OCI-LY7 (cell line): ENCODE measurements at regions not wholly inside any gene's neighbourhood (a gene's known extent, or its start where the extent isn't known, plus 50 kb on each side); places are given as distances from the start of the nearest gene placed in this dataset.

Source experiments
- EZH2phosphoT487 ChIP-seq: fragments of 200-600 bp; sonication (generic); IDR thresholded peaks from 2 replicates; pipeline ENCODE4 v1.6.1; 2018; ENCODE audit warnings: low read depth, borderline replicate concordance, mild to moderate bottlenecking, mixed run types, antibody characterized with exemption, low read length, moderate library complexity, mixed read lengths
- TF ChIP-seq, protein P1 (sequence below): fragments of 200-600 bp; sonication (generic); conservative IDR thresholded peaks from 2 replicates; pipeline ENCODE4 v1.5.1; 2014; ENCODE audit warnings: mild to moderate bottlenecking, antibody characterized with exemption, low read length, moderate library complexity, mixed read lengths

DNA sequence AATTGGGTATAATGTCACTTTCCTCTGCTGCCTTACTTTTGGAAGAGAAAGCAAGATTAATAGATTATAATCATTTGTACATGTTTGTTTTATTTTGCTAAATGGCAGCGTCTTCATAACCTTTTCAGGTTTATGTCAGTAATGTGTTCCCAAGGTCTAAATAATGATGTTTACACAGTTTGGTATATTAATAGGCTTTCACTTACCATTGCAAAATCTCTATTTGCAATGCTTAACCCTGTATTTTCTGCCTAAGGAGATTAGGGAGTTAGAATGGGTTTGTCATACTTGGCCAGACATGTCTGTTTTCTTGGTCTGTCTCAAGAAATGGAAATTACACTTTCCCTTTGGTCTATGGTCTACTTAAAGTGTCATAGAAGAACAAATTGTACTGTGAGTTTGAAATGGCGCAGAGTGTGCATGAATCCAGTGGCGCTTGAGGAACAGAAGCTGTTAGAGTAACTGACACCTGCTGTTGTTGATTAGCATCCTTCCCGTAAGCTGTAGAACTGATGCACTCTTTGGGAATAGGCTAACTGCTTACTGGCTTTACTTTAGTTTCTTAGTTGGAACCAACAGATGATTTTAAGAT, 261.1 kb downstream of the SAMD5 start:
- TF ChIP-seq, protein P1, sequence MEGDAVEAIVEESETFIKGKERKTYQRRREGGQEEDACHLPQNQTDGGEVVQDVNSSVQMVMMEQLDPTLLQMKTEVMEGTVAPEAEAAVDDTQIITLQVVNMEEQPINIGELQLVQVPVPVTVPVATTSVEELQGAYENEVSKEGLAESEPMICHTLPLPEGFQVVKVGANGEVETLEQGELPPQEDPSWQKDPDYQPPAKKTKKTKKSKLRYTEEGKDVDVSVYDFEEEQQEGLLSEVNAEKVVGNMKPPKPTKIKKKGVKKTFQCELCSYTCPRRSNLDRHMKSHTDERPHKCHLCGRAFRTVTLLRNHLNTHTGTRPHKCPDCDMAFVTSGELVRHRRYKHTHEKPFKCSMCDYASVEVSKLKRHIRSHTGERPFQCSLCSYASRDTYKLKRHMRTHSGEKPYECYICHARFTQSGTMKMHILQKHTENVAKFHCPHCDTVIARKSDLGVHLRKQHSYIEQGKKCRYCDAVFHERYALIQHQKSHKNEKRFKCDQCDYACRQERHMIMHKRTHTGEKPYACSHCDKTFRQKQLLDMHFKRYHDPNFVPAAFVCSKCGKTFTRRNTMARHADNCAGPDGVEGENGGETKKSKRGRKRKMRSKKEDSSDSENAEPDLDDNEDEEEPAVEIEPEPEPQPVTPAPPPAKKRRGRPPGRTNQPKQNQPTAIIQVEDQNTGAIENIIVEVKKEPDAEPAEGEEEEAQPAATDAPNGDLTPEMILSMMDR = no peak
- no peak for TF ChIP-seq EZH2phosphoT487
